SK-N-SH (cell line): ENCODE measurements at regions not wholly inside any gene's neighbourhood (a gene's known extent, or its start where the extent isn't known, plus 50 kb on each side); places are given as distances from the start of the nearest gene placed in this dataset.
A peak's percentile ranks its signal among the peaks of the same experiment; 100 is the strongest.

Experiments used
- CTCF ChIA-PET: fragments of 300-600, 350-600 bp; formaldehyde crosslinking; extraction: SDS; loops from one replicate; lab custom pipeline; 2021; lab: Yijun Ruan, JAX
- POLR2A ChIA-PET: fragments of 350-600 bp; sonication (Branson Sonifier 250); formaldehyde crosslinking; extraction: SDS; loops from one replicate; lab custom pipeline; 2020; ENCODE audit warnings: antibody characterized with exemption, inconsistent platforms; lab: Yijun Ruan, JAX
- DNase-seq: peaks from one replicate; pipeline ENCODE4 v3.0.0; 2012
- H2AFZ ChIP-seq: fragments of 200-600 bp; sonication (generic); 2 replicates; pipeline ENCODE4 v1.8.1; 2016; ENCODE audit warnings: antibody characterized with exemption, mild to moderate bottlenecking, low read depth
- H3F3A ChIP-seq: fragments of 200-600 bp; sonication (generic); replicated peaks from 2 replicates; pipeline ENCODE3; 2016; ENCODE audit warnings: antibody characterized with exemption, mild to moderate bottlenecking; ENCODE audit not compliant: insufficient read depth
- H3K27ac ChIP-seq, 2 experiments: fragments of 200-500 bp in 1 of 2; fragments of 200-600 bp in 1 of 2; sonication (Bioruptor generic) in 1 of 2; sonication (generic), shearing (Covaris generic) in 1 of 2; 2 replicates each; pipeline versions ENCODE4 v1.5.1 to v1.6.1; 2014 to 2016; ENCODE audit warnings: low read depth in 2 of 2, inconsistent platforms in 1 of 2, low read length in 1 of 2, mild to moderate bottlenecking in 1 of 2, mixed read lengths in 1 of 2
- H3K27me3 ChIP-seq: fragments of 200-600 bp; sonication (generic), shearing (Covaris generic); 2 replicates; pipeline ENCODE4 v1.6.1; 2016; ENCODE audit warnings: mixed run types; ENCODE audit not compliant: insufficient read depth
- H3K36me3 ChIP-seq, 2 experiments: fragments of 200-500 bp in 1 of 2; fragments of 200-600 bp in 1 of 2; sonication (Bioruptor generic) in 1 of 2; sonication (generic) in 1 of 2; replicated peaks in 1 of 2; 2 replicates each; pipeline versions ENCODE3 to v1.5.1; 2014 to 2016; ENCODE audit warnings: low read length in 1 of 2, mild to moderate bottlenecking in 1 of 2; ENCODE audit not compliant: insufficient read depth in 2 of 2, control insufficient read depth in 1 of 2
- H3K4me1 ChIP-seq, 2 experiments: fragments of 200-500 bp in 1 of 2; fragments of 200-600 bp in 1 of 2; sonication (Bioruptor generic) in 1 of 2; sonication (generic), shearing (Covaris generic) in 1 of 2; 2 replicates each; pipeline versions ENCODE4 v1.5.1 to v1.6.1; 2014 to 2016; ENCODE audit warnings: low read depth in 1 of 2, low read length in 1 of 2, mixed run types in 1 of 2; ENCODE audit not compliant: insufficient read depth in 2 of 2, control insufficient read depth in 1 of 2
- H3K4me2 ChIP-seq: fragments of 200-600 bp; sonication (generic), shearing (Covaris generic); 2 replicates; pipeline ENCODE4 v1.6.1; 2017; ENCODE audit warnings: mixed run types
- H3K4me3 ChIP-seq, 2 experiments: fragments of 200-500 bp in 1 of 2; fragments of 200-600 bp in 1 of 2; sonication (Bioruptor generic) in 1 of 2; sonication (generic), shearing (Covaris generic) in 1 of 2; 2 replicates each; pipeline versions ENCODE4 v1.5.1 to v1.8.1; 2014 to 2016; ENCODE audit warnings: low read depth in 2 of 2, inconsistent platforms in 1 of 2, low read length in 1 of 2, mild to moderate bottlenecking in 1 of 2, mixed read lengths in 1 of 2, moderate library complexity in 1 of 2
- H3K79me2 ChIP-seq: fragments of 200-600 bp; sonication (generic); 2 replicates; pipeline ENCODE4 v1.8.1; 2017; ENCODE audit warnings: mild to moderate bottlenecking; ENCODE audit not compliant: insufficient read depth
- H3K9ac ChIP-seq: fragments of 200-600 bp; sonication (generic); 2 replicates; pipeline ENCODE4 v1.6.1; 2017; ENCODE audit warnings: mixed run types
- H3K9me2 ChIP-seq: fragments of 200-600 bp; sonication (generic); 2 replicates; pipeline ENCODE4 v1.6.1; 2017; ENCODE audit warnings: mixed run types
- H3K9me3 ChIP-seq: fragments of 200-600 bp; sonication (generic); 2 replicates; pipeline ENCODE4 v1.6.1; 2017; ENCODE audit warnings: mixed run types, mild to moderate bottlenecking, moderate library complexity
- H4K20me1 ChIP-seq: fragments of 200-600 bp; sonication (generic); 2 replicates; pipeline ENCODE4 v1.6.1; 2017; ENCODE audit warnings: mild to moderate bottlenecking, mixed run types; ENCODE audit not compliant: insufficient read depth
- CHD2 ChIP-seq: fragments of 150-350 bp; IDR thresholded peaks from 2 replicates; pipeline ENCODE4 v1.6.1; 2018; ENCODE audit warnings: low read length; ENCODE audit not compliant: partially characterized antibody
- ELF1 ChIP-seq: IDR thresholded peaks from 2 replicates; pipeline ENCODE4 v1.4.0; 2012
- EZH2phosphoT487 ChIP-seq: fragments of 200-600 bp; sonication (generic); IDR thresholded peaks from 2 replicates; pipeline ENCODE4 v1.6.1; 2017; ENCODE audit warnings: low read depth, mixed run types, mild to moderate bottlenecking, antibody characterized with exemption, moderate library complexity, borderline replicate concordance
- FOSL2 ChIP-seq: IDR thresholded peaks from 2 replicates; pipeline ENCODE4 v1.4.0; 2012; ENCODE audit warnings: low read depth, mild to moderate bottlenecking, moderate library complexity, borderline replicate concordance
- FOXJ3 ChIP-seq: sonication (generic); formaldehyde crosslinking; IDR thresholded peaks from 2 replicates; pipeline ENCODE4 v1.5.1; 2020; ENCODE audit warnings: mild to moderate bottlenecking, missing genetic modification reagents
- FOXM1 ChIP-seq: IDR thresholded peaks from 2 replicates; pipeline ENCODE4 v1.4.0; 2012; ENCODE audit warnings: low read depth, mild to moderate bottlenecking
- GATA2 ChIP-seq: sonication (generic); formaldehyde crosslinking; IDR thresholded peaks from 2 replicates; pipeline ENCODE4 v1.5.0; 2020; ENCODE audit warnings: mild to moderate bottlenecking, missing genetic modification reagents
- JUND ChIP-seq: IDR thresholded peaks from 2 replicates; pipeline ENCODE4 v1.4.0; 2012
- MXI1 ChIP-seq: IDR thresholded peaks from 2 replicates; pipeline ENCODE4 v1.6.1; 2012; ENCODE audit warnings: mild to moderate bottlenecking, low read depth, low read length, improper control_type of control experiment
- NFIC ChIP-seq: IDR thresholded peaks from 2 replicates; pipeline ENCODE4 v1.4.0; 2012; ENCODE audit warnings: borderline replicate concordance
- RAD21 ChIP-seq: IDR thresholded peaks from 2 replicates; pipeline ENCODE4 v1.6.1; 2012; ENCODE audit warnings: mild to moderate bottlenecking, low read length
- REST ChIP-seq: IDR thresholded peaks from 2 replicates; pipeline ENCODE4 v1.6.1; 2012; ENCODE audit warnings: mild to moderate bottlenecking, low read depth, low read length, moderate library complexity
- RFX5 ChIP-seq: IDR thresholded peaks from 2 replicates; pipeline ENCODE4 v1.6.1; 2012; ENCODE audit warnings: mild to moderate bottlenecking, improper control_type of control experiment, low read length
- SMC3 ChIP-seq: IDR thresholded peaks from 2 replicates; pipeline ENCODE4 v1.6.1; 2012; ENCODE audit warnings: low read depth, low read length, improper control_type of control experiment
- TAF1 ChIP-seq: IDR thresholded peaks from 2 replicates; pipeline ENCODE4 v1.6.1; 2012; ENCODE audit warnings: low read depth, mild to moderate bottlenecking, low read length, moderate library complexity, borderline replicate concordance
- TCF12 ChIP-seq: IDR thresholded peaks from 2 replicates; pipeline ENCODE4 v1.4.0; 2012
- TEAD4 ChIP-seq: IDR thresholded peaks from 2 replicates; pipeline ENCODE4 v1.4.0; 2012; ENCODE audit warnings: mild to moderate bottlenecking, borderline replicate concordance; ENCODE audit not compliant: insufficient read depth
- YY1 ChIP-seq: IDR thresholded peaks from 2 replicates; pipeline ENCODE4 v1.4.0; 2012; ENCODE audit warnings: low read depth, mild to moderate bottlenecking
- WGBS: methylation state at CpG from one replicate; pipeline ENCODE4 v1.1.6; 2017; ENCODE audit warnings: low lambda C conversion rate; 5-methylcytosine and 5-hydroxymethylcytosine counted together
- TF ChIP-seq, protein P1 (sequence below): fragments of 150-350 bp; IDR thresholded peaks from 2 replicates; pipeline ENCODE4 v1.6.1; 2016; ENCODE audit warnings: mild to moderate bottlenecking, low read depth, low read length
- TF ChIP-seq, protein P2 (sequence below): IDR thresholded peaks from 2 replicates; pipeline ENCODE4 v1.4.0; 2012; ENCODE audit warnings: low read depth

DNA sequence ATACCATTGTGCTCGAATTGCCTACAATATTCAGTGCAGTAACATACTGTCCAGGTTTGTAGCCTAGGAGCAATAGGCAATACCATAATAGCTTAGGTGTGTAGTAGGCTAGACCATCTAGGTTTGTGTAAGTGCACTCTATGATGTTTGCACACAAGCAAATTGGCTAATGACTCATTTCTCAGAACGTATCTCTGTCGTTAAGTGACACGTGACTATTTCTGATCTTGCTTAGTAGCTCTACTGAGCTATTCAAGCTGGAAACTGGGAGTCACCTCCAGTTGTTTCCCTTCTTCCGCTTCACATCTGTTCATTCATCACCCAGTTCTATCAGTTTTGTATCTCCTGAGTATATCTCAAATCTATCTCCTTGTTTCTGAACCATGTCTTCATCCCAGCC, 86.1 kb downstream of the HNRNPD start:
- Histone ChIP-seq H3K4me2 (no peak overlapping the region), H2AFZ (no peak overlapping the region), H3K4me1 (peaks cover 0 to 5% of the 10 kb centered on the region in 2 experiments; a peak in 1 of 4 replicates), H3K27ac (no peak overlapping the region), H3K36me3 (no peaks in the 10 kb centered on the region), H3K9ac (no peak overlapping the region), H4K20me1 (no peaks in the 10 kb centered on the region), H3K79me2 (no peaks in the 10 kb centered on the region), H3F3A (no peaks in the 10 kb centered on the region), H3K4me3 (no peak overlapping the region)
- CTCF ChIA-PET: no interaction called here
- POLR2A ChIA-PET: no interaction called here
- WGBS: 0% methylated on average over 5 of the region's 5 CpGs
- no peak for DNase-seq
- TF ChIP-seq FOSL2 (no peak), CHD2 (no peak), NFIC (no peak), ELF1 (no peak), FOXJ3 (no peak), FOXM1 (no peak), YY1 (no peak)
- TF ChIP-seq, protein P1, sequence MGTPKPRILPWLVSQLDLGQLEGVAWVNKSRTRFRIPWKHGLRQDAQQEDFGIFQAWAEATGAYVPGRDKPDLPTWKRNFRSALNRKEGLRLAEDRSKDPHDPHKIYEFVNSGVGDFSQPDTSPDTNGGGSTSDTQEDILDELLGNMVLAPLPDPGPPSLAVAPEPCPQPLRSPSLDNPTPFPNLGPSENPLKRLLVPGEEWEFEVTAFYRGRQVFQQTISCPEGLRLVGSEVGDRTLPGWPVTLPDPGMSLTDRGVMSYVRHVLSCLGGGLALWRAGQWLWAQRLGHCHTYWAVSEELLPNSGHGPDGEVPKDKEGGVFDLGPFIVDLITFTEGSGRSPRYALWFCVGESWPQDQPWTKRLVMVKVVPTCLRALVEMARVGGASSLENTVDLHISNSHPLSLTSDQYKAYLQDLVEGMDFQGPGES: no peak
- TF ChIP-seq, all 33 proteins: peak for 0
- H3K9me3 ChIP-seq: no peaks in the 10 kb centered on the region
- no peaks in the 10 kb centered on the region for H3K9me2 ChIP-seq
- H3K27me3 ChIP-seq: peaks cover 21% of the 10 kb centered on the region; the same call in 1 of the 2 replicates

GRCh38 chr4:82284858-82285805, 88.7 kb downstream of the HNRNPD start:
- H3K9me2 ChIP-seq: no peaks in the 10 kb centered on the region
- peaks cover 0 to 5% of the 10 kb centered on the region in 2 experiments; a peak in 1 of 4 replicates for H3K4me1 ChIP-seq
- H3K27me3 ChIP-seq: peaks cover 25% of the 10 kb centered on the region; the same call in 1 of the 2 replicates
- H3K36me3 ChIP-seq: no peaks in the 10 kb centered on the region
- WGBS: 2% methylated on average over 20 of the region's 61 CpGs
- H4K20me1 ChIP-seq: no peaks in the 10 kb centered on the region
- peak overlapping the region; percentile 95 for H2AFZ ChIP-seq
- no peak overlapping the region for H3K9ac ChIP-seq
- H3F3A ChIP-seq: no peaks in the 10 kb centered on the region
- ChIA-PET POLR2A (no interaction called here), CTCF (interaction anchor here (0.6 to 1.6 kb wide), 6 partner anchors 8 to 1060 kb away, joined by 3 to 8 read pairs (median 3); no protein-coding TSS in a partner anchor)
- H3K9me3 ChIP-seq: no peaks in the 10 kb centered on the region
- H3K4me2 ChIP-seq: peak overlapping the region; percentile 71
- peak overlapping the region; percentile 41 to 68 for H3K4me3 ChIP-seq
- H3K27ac ChIP-seq: no peak overlapping the region
- peak; percentile 97 for DNase-seq
- no peaks in the 10 kb centered on the region for H3K79me2 ChIP-seq
- TF ChIP-seq EZH2phosphoT487 (no peak), GATA2 (CRISPR knock-in tag) (no peak), RAD21 (peak; percentile 39), TEAD4 (no peak), REST (no peak), JUND (no peak), MXI1 (peak; percentile 62), CHD2 (peak; percentile 36), TCF12 (no peak), ELF1 (no peak), TAF1 (peak; percentile 16; the same call in 1 of the 2 replicates), FOSL2 (no peak), YY1 (no peak), NFIC (no peak), RFX5 (peak; percentile 92), FOXM1 (no peak), SMC3 (no peak; the same call in 1 of the 2 replicates)
- TF ChIP-seq, protein P1: no peak
- TF ChIP-seq, protein P2, sequence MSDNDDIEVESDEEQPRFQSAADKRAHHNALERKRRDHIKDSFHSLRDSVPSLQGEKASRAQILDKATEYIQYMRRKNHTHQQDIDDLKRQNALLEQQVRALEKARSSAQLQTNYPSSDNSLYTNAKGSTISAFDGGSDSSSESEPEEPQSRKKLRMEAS: peak; percentile 60
